ENCODE measurements at regions not wholly inside any gene's neighbourhood (a gene's known extent, or its start where the extent isn't known, plus 50 kb on each side); places are given as distances from the start of the nearest gene placed in this dataset.

- CTCF ChIA-PET, result no interaction called here
- Histone ChIP-seq H3K9me3 (ENCODE audit: control insufficient read depth, insufficient read depth, low read depth, low read length) (no peaks in the 10 kb centered on the region), H3K36me3 (ENCODE audit: control insufficient read depth, insufficient read depth, low read length) (no peaks in the 10 kb centered on the region), H3K4me1 (ENCODE audit: control insufficient read depth, insufficient read depth, low read length) (no peaks in the 10 kb centered on the region), H3K4me3 (ENCODE audit: low read depth in 2 of 2, low read length in 2 of 2) (no peak overlapping the region), H3K27me3 (ENCODE audit: control insufficient read depth, insufficient read depth, low read length) (no peaks in the 10 kb centered on the region), H3K27ac (ENCODE audit: low read length) (no peak overlapping the region)
- no peak for TF ChIP-seq TCF7L2 (IDR thresholded peaks at IDR 0.05; ENCODE audit: low read depth, low read length)
- no peak for TF ChIP-seq POLR2AphosphoS5 (IDR thresholded peaks at IDR 0.05; ENCODE audit: low read depth, low read length)
- no peak for TF ChIP-seq REST (IDR thresholded peaks at IDR 0.05; ENCODE audit: insufficient read depth in 1 of 2, low read depth in 2 of 2, low read length in 1 of 2)
- POLR2A ChIA-PET, result no interaction called here
- DNase-seq (ENCODE audit: low read depth, low spot score), result no peak
- in situ Hi-C loops (cut with HindIII; ENCODE audit: low pct_unique_long_range_greater_than_20kb, low sequenced_read_pairs), result no loop called here
- no peak for ATAC-seq
- BruUV-seq (replicated peaks), result no TSS peak
- intact Hi-C loops (cut with micrococcal nuclease; ENCODE audit: unreplicated experiment), result no loop called here
These were observed 522.9 kb upstream of the TNP1 start for GRCh38 chr2:217382794-217383193.

GRCh38 chr2:217379807-217380206 lies 519.9 kb upstream of the TNP1 start:
- ChIA-PET CTCF (no interaction called here), POLR2A (no interaction called here)
- Histone ChIP-seq H3K9me3 (ENCODE audit: control insufficient read depth, insufficient read depth, low read depth, low read length) (no peaks in the 10 kb centered on the region), H3K36me3 (ENCODE audit: control insufficient read depth, insufficient read depth, low read length) (no peaks in the 10 kb centered on the region), H3K27me3 (ENCODE audit: control insufficient read depth, insufficient read depth, low read length) (no peaks in the 10 kb centered on the region), H3K27ac (ENCODE audit: low read length) (no peak overlapping the region), H3K4me1 (ENCODE audit: control insufficient read depth, insufficient read depth, low read length) (no peaks in the 10 kb centered on the region), H3K4me3 (ENCODE audit: low read depth in 2 of 2, low read length in 2 of 2) (no peak overlapping the region)
- in situ Hi-C loops (cut with HindIII; ENCODE audit: low pct_unique_long_range_greater_than_20kb, low sequenced_read_pairs) (no loop called here), intact Hi-C loops (cut with micrococcal nuclease; ENCODE audit: unreplicated experiment) (no loop called here)
- no TSS peak for BruUV-seq (replicated peaks)
- ATAC-seq, result no peak
- TF ChIP-seq CTCF (IDR thresholded peaks at IDR 0.05), result no peak
- no peak for TF ChIP-seq REST (IDR thresholded peaks at IDR 0.05; ENCODE audit: insufficient read depth in 1 of 2, low read depth in 2 of 2, low read length in 1 of 2)
- TF ChIP-seq TCF7L2 (IDR thresholded peaks at IDR 0.05; ENCODE audit: low read depth, low read length), result no peak
- TF ChIP-seq SIN3A (IDR thresholded peaks at IDR 0.05; ENCODE audit: borderline replicate concordance, insufficient read depth, low read depth, low read length), result no peak
- no peak for TF ChIP-seq POLR2AphosphoS5 (IDR thresholded peaks at IDR 0.05; ENCODE audit: low read depth, low read length)
- no peak for DNase-seq (ENCODE audit: low read depth, low spot score)

All from Panc1 (cell line).